ENCODE measurements at regions not wholly inside any gene's neighbourhood (a gene's known extent, or its start where the extent isn't known, plus 50 kb on each side); places are given as distances from the start of the nearest gene placed in this dataset.

DNA sequence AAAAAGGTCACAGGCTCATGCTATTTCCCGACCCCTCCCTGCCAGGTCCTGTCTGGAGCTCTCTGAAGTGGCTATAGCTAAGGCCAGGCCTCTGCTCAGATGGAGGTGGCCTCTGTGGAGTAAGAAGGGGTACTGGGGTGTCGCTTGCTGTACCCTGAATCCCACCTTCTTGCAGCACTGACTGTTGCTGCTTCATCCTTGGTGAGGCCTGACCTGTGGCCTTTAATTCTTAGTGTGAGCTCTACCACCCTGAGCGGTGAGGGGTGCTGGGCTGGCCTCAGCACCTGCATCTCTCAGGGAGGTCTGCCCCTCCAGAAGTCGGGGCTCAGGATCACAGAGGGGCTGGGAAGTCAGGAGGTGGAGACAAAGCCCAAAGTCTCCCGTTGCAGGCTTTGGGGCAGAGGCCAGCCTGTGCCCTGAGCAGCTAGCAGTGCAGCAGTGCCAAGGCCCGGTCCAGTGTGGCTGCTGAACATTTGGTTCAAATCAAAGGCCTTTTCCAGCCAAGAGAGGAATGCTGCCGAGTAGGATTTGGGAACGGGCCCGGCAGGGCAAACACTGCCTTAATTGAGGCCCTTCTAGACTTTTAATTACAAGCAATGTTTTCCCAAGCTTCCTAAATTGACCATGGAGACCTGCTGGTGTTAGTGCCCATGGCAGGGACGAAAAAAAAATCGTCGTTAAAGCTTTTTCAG is 133.5 kb upstream of the HAAO start:
- no peak for DNase-seq (ENCODE audit: extremely low read depth in 1 of 11, low read depth in 9 of 11, low spot score in 4 of 11)

DNA sequence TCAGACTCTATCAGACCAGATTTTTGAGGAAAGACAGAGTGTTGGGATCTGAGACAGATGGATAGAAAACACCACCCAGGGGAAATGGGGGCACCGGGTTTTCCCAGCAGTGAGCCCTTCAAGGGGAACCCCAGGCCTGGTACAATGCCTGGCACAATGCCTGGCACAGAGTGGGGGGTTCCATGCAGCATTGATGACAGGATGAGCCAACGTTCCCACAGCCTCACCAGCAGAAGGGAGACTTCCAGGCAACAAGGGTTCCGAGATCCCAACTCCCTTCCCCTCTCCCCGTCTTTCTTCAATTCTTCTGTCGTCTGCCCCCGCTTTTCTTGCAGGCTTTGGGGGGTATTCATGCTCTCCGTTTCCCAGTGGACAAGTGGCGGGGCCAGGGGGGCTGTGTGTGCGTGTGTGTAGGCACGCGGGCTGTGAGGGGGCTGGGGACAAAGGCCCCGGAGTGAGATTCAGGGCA is 132.1 kb upstream of the HAAO start:
- no peak for DNase-seq (ENCODE audit: extremely low read depth in 1 of 11, low read depth in 9 of 11, low spot score in 4 of 11)

GRCh38 chr2:42923580-42924417 is 131.4 kb upstream of the HAAO start:
- no peak for DNase-seq (ENCODE audit: extremely low read depth in 1 of 11, low read depth in 9 of 11, low spot score in 4 of 11)

DNA sequence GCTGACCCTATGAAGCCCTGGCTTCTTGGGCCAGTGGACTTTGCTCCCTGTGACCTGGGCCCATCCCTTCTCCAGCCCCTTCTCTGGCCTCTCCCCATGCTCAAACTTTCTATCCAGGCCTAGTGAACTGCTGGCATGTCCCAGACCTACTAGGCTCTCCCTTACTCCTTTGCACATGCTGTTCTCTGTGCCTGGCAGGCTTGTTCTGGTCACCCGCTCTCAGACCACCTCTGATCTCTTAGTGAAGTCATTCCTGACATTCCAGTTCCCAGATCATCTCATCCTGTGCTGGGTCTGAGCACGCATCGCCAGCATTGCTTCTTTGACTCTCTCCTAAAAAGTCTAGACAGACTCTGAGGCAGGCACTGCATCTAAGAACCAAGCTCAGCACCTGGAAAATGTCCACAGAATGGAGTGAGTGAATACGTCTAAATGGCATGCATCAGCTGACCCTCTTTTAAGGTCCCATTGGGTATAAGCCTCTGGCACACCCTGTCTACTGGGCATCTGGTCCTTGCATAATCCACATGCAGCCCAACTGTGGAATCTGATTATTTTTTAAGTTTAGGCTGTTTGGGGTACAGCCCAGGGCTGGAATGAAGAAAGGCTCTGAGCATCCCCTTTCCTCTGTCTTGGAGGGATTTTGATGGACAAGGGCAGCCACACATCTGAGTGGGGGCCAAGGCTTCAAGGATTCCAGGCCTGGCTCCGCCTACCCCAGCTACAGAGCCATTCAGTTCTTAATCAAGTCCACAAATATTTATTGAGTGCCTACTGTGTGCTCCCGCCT is 130.6 kb upstream of the HAAO start:
- no peak for DNase-seq (ENCODE audit: extremely low read depth in 1 of 11, low read depth in 9 of 11, low spot score in 4 of 11)

DNA sequence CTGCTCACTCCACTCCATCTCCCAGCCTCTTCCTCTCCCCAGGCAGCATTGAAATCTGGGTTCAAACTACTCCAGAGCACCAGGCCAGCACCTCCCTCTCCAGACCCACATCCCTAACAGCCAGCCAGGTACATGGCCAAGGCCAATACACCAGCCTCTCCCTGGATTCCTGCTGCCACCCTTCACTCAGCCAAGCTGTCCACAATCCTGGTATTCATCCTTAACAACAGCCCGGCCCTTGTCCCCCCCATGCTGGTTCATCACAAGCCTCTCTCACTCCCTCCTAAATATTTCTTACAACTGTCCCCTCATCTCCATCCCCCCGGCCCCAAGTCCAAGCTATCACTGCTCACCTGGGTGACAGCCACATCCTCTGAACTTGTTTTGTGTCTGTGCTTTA is 129.9 kb upstream of the HAAO start:
- DNase-seq (ENCODE audit: extremely low read depth in 1 of 11, low read depth in 9 of 11, low spot score in 4 of 11), result no peak

DNA sequence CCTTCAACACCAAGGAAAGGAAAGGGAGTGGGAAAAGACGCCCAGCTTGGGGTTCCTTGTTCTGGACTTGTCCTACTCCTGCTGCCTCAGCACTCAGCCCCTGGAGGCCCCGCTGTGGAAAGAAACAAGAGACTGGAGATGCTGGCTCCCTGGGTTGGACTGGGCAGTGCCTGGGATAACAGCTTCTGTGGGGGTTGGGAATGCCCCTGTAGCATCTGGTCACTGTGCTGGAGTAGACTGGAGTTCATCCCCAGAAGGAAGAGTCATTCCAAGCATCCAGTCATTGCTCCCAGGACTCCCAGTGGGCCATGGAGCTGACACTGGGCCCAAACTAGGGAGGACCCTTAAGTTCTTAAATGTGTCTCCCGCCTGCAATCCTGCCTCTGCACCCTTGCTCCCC is 129.3 kb upstream of the HAAO start:
- DNase-seq (ENCODE audit: extremely low read depth in 1 of 11, low read depth in 9 of 11, low spot score in 4 of 11), result no peak

DNA sequence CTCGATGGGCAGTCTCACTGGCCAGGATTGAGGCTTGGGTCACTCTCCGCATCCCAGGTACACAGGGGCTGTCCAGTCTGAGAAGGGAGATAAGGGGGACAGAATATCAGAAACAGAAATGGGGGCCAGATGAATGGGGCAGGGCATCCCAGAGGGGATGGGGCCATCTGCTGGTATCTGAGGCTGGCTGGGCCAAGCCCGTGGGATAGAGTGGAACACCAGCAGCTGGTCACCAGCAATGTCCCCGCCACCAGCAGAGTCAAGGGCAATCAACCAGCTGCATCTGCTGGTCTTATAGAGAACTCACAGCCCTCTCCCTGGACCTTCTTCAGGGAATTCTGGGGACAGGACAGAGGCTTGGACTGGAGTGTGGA is 128.8 kb upstream of the HAAO start:
- no peak for DNase-seq (ENCODE audit: extremely low read depth in 1 of 11, low read depth in 9 of 11, low spot score in 4 of 11)

GRCh38 chr2:42920446-42921146 is 128.2 kb upstream of the HAAO start:
- no peak for DNase-seq (ENCODE audit: extremely low read depth in 1 of 11, low read depth in 9 of 11, low spot score in 4 of 11)

- no peak for DNase-seq (ENCODE audit: extremely low read depth in 1 of 11, low read depth in 9 of 11, low spot score in 4 of 11)
These were observed 126.4 kb upstream of the HAAO start for GRCh38 chr2:42918671-42919318.

DNA sequence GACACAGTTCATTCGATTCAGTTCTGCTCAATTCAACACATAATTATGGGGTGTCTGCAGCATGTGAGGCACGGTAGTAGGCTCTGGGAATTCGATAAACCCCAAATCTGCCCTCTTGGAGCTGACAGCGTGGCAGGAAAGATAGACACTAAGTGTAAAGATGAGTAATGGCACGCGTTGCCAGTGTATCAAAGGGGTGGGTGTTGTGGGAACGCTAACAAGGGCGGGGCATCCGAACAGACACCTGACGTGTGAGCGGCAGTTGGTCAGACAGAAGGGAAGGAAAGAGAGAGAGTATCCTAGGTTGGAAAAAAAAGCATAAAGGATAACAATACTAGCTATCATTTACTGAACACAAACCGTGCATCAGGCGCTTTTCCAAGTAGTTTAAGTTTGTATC is 125.7 kb upstream of the HAAO start:
- DNase-seq (ENCODE audit: extremely low read depth in 1 of 11, low read depth in 9 of 11, low spot score in 4 of 11), result no peak

- peak in 1 of 11 donors; percentile 49 for DNase-seq (ENCODE audit: extremely low read depth in 1 of 11, low read depth in 9 of 11, low spot score in 4 of 11)
These were observed 125.1 kb upstream of the HAAO start for GRCh38 chr2:42917425-42917927.

DNA sequence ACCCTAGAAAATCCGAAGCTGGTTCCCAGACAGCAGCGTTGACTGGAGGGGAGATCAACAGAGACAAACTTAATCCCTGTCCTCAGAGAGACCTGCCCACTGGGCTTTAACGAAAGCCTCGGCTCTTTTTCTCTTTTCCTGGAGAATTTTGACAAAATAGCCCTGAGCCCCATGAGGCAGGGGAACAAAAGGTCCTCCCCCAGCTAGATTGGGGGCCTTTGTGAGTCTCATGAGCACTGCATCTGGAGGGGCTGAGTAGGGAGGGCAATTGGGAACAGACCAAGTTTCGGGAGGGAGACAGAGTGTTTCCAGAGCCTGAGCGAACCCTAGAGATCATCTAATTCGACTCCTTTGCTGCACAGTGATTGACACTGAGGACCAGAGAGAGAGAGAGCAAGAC is 123.9 kb upstream of the HAAO start:
- DNase-seq (ENCODE audit: extremely low read depth in 1 of 11, low read depth in 9 of 11, low spot score in 4 of 11), result no peak

DNA sequence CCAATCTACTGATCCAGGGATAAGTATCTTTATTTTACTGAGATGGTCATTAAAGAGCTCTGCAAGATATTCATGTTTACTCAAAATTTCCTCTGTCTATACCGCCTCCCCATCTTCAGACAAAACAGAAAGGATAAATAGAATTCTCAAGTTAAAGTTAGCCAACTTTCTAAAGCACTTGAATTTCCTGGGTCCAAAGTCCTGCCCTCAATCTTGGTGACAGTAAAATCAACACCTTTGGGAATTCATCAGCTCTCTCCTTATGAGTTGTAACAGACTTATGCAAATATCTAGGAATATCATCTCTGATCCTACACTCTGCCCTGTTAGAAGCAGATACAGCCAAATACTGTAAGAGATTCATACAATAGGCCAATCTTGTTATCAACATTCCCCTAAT is 122.5 kb upstream of the HAAO start:
- no peak for DNase-seq (ENCODE audit: extremely low read depth in 1 of 11, low read depth in 9 of 11, low spot score in 4 of 11)

- no peak for DNase-seq (ENCODE audit: extremely low read depth in 1 of 11, low read depth in 9 of 11, low spot score in 4 of 11)
These were observed 121.9 kb upstream of the HAAO start for GRCh38 chr2:42914314-42914713.

DNA sequence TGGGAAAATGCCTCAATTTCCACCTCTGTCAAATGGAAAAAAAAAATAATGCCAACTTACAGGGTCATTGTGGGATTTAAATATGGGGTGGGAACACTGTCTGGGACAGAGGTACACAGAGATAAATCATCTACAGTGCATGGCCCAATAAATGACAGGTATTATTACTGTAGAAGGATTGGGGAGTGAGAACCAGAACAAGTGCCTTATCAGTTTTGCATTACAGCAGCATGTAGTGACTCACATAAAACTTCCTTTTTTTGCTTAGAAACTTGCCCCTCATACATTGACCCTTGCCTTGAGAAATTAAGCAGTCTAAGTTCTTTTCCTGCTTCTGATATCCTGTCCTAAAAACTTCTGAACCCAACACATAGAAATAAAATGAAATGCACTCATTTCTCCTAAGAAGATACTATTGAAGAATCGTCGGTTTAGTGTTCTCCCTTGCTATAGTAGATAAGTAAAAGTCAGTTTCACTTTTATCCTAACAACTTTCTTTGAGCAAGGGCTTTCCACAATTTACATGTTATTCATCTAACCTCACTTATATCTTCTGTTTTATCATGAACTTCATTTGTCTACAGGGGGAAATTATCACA is 121.0 kb upstream of the HAAO start:
- no peak for DNase-seq (ENCODE audit: extremely low read depth in 1 of 11, low read depth in 9 of 11, low spot score in 4 of 11)

GRCh38 chr2:42910645-42911405 is 118.4 kb upstream of the HAAO start:
- no peak for DNase-seq (ENCODE audit: extremely low read depth in 1 of 11, low read depth in 9 of 11, low spot score in 4 of 11)

DNA sequence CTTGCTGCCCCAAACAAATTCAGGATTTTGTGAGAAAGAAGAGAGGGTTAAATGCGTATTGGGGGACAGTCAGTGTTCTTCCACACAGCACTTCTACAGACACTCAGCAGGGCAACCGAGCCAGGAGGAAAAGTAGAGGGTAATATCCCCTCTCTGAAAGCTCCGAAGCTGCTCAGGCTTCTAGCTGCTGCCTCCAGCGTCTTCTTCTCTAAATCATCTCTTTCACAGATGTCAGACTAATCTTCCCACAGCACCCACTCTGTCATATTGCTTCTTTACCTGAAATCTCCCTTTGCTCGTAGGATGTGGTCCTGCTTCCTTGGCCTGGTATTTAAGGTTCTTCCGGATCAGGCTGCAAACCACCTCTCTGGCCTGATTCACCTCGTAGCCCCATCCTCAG is 117.6 kb upstream of the HAAO start:
- DNase-seq (ENCODE audit: extremely low read depth in 1 of 11, low read depth in 9 of 11, low spot score in 4 of 11), result no peak

Data from renal cortex interstitium (tissue), 11 donors.